PC-9 (cell line): ENCODE measurements at regions not wholly inside any gene's neighbourhood (a gene's known extent, or its start where the extent isn't known, plus 50 kb on each side); places are given as distances from the start of the nearest gene placed in this dataset.

ENCODE experiments used
- EZH2 ChIP-seq: fragments of 200-600 bp; sonication (generic); IDR thresholded peaks from 2 replicates; pipeline ENCODE4 v1.8.0; 2017; ENCODE audit warnings: antibody characterized with exemption, low read depth
- TF ChIP-seq, protein P1 (sequence below): fragments of 200-600 bp; sonication (generic); conservative IDR thresholded peaks from 2 replicates; pipeline ENCODE4 v1.6.1; 2017; ENCODE audit warnings: mixed run types, antibody characterized with exemption, mild to moderate bottlenecking, moderate library complexity

GRCh38 chr4:125838202-125838601 lies 523.4 kb downstream of the FAT4 start:
- TF ChIP-seq, protein P1, sequence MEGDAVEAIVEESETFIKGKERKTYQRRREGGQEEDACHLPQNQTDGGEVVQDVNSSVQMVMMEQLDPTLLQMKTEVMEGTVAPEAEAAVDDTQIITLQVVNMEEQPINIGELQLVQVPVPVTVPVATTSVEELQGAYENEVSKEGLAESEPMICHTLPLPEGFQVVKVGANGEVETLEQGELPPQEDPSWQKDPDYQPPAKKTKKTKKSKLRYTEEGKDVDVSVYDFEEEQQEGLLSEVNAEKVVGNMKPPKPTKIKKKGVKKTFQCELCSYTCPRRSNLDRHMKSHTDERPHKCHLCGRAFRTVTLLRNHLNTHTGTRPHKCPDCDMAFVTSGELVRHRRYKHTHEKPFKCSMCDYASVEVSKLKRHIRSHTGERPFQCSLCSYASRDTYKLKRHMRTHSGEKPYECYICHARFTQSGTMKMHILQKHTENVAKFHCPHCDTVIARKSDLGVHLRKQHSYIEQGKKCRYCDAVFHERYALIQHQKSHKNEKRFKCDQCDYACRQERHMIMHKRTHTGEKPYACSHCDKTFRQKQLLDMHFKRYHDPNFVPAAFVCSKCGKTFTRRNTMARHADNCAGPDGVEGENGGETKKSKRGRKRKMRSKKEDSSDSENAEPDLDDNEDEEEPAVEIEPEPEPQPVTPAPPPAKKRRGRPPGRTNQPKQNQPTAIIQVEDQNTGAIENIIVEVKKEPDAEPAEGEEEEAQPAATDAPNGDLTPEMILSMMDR: no peak
- TF ChIP-seq EZH2: no peak
